Loucy (cell line): ENCODE measurements at regions not wholly inside any gene's neighbourhood (a gene's known extent, or its start where the extent isn't known, plus 50 kb on each side); places are given as distances from the start of the nearest gene placed in this dataset.

Source experiments
- H2AFZ ChIP-seq: fragments of 200-600 bp; sonication (generic); 2 replicates; pipeline ENCODE4 v1.6.0; 2016; ENCODE audit warnings: antibody characterized with exemption, mild to moderate bottlenecking, low read length, moderate library complexity
- H3F3A ChIP-seq: fragments of 200-600 bp; 2 replicates; pipeline ENCODE4 v1.6.0; 2016; ENCODE audit warnings: antibody characterized with exemption, low read depth, mild to moderate bottlenecking
- H3K27me3 ChIP-seq: fragments of 200-600 bp; sonication (generic); 2 replicates; pipeline ENCODE4 v1.6.1; 2014; ENCODE audit warnings: low read length, mild to moderate bottlenecking; ENCODE audit not compliant: insufficient read depth, poor library complexity, severe bottlenecking
- H3K36me3 ChIP-seq: fragments of 200-600 bp; sonication (generic); 2 replicates; pipeline ENCODE4 v1.6.1; 2016; ENCODE audit warnings: low read length; ENCODE audit not compliant: insufficient read depth
- H3K4me1 ChIP-seq: fragments of 200-600 bp; sonication (generic); 2 replicates; pipeline ENCODE4 v1.5.1; 2014; ENCODE audit warnings: low read length, mild to moderate bottlenecking; ENCODE audit not compliant: insufficient read depth, poor library complexity, severe bottlenecking
- H3K4me2 ChIP-seq: fragments of 200-600 bp; sonication (generic); 2 replicates; pipeline ENCODE4 v1.6.0; 2014; ENCODE audit warnings: antibody characterized with exemption, low read length, low read depth, mild to moderate bottlenecking; ENCODE audit not compliant: poor library complexity, severe bottlenecking
- H3K4me3 ChIP-seq: fragments of 200-600 bp; sonication (generic); 2 replicates; pipeline ENCODE4 v1.5.1; 2014; ENCODE audit warnings: low read length, mild to moderate bottlenecking, mixed read lengths; ENCODE audit not compliant: poor library complexity, severe bottlenecking
- H3K79me2 ChIP-seq: fragments of 200-600 bp; sonication (generic); 2 replicates; pipeline ENCODE4 v1.6.1; 2014; ENCODE audit warnings: low read length; ENCODE audit not compliant: insufficient read depth
- H3K9ac ChIP-seq: fragments of 200-600 bp; sonication (generic); 2 replicates; pipeline ENCODE4 v1.6.0; 2014; ENCODE audit warnings: mild to moderate bottlenecking, low read depth, low read length, moderate library complexity; ENCODE audit not compliant: poor library complexity, severe bottlenecking
- H3K9me2 ChIP-seq: fragments of 200-600 bp; sonication (generic); replicated peaks from 2 replicates; pipeline ENCODE4 v1.6.1; 2016; ENCODE audit warnings: low read depth, low read length, mixed read lengths
- H3K9me3 ChIP-seq: fragments of 200-600 bp; sonication (generic); 2 replicates; pipeline ENCODE4 v1.6.1; 2014; ENCODE audit warnings: mild to moderate bottlenecking, antibody characterized with exemption, low read length, low read depth; ENCODE audit not compliant: insufficient read depth
- H4K20me1 ChIP-seq: fragments of 200-600 bp; sonication (generic); 2 replicates; pipeline ENCODE4 v1.6.0; 2014; ENCODE audit warnings: antibody characterized with exemption, low read length, mild to moderate bottlenecking; ENCODE audit not compliant: insufficient read depth, poor library complexity, severe bottlenecking
- CTCF ChIP-seq: fragments of 200-600 bp; sonication (generic); conservative IDR thresholded peaks from 2 replicates; pipeline ENCODE4 v1.5.1; 2014; ENCODE audit warnings: mild to moderate bottlenecking, antibody characterized with exemption, low read length
- EZH2phosphoT487 ChIP-seq: fragments of 200-600 bp; IDR thresholded peaks from 2 replicates; pipeline ENCODE4 v1.6.1; 2018; ENCODE audit warnings: antibody characterized with exemption, mild to moderate bottlenecking, moderate library complexity, borderline replicate concordance

GRCh38 chr11:26198532-26199096 is 133.3 kb upstream of the ANO3 start:
- H3F3A ChIP-seq = no peaks in the 10 kb centered on the region
- no peaks in the 10 kb centered on the region for H3K27me3 ChIP-seq
- no peaks in the 10 kb centered on the region for H3K9me3 ChIP-seq
- no peak overlapping the region for H3K4me2 ChIP-seq
- no peak overlapping the region for H3K9ac ChIP-seq
- H3K9me2 ChIP-seq = no peaks in the 10 kb centered on the region
- TF ChIP-seq CTCF (no peak), EZH2phosphoT487 (no peak)
- H2AFZ ChIP-seq = no peak overlapping the region
- no peaks in the 10 kb centered on the region for H4K20me1 ChIP-seq
- no peaks in the 10 kb centered on the region for H3K79me2 ChIP-seq
- no peaks in the 10 kb centered on the region for H3K4me1 ChIP-seq
- H3K4me3 ChIP-seq = no peak overlapping the region
- H3K36me3 ChIP-seq = no peaks in the 10 kb centered on the region

GRCh38 chr11:26199331-26200095 is 132.4 kb upstream of the ANO3 start:
- Histone ChIP-seq H3K36me3 (no peaks in the 10 kb centered on the region), H2AFZ (no peak overlapping the region), H3K9me3 (no peaks in the 10 kb centered on the region), H3F3A (no peaks in the 10 kb centered on the region), H3K4me2 (no peak overlapping the region), H3K9ac (no peak overlapping the region), H3K27me3 (no peaks in the 10 kb centered on the region), H3K4me3 (no peak overlapping the region), H4K20me1 (no peaks in the 10 kb centered on the region), H3K79me2 (no peaks in the 10 kb centered on the region), H3K9me2 (no peaks in the 10 kb centered on the region), H3K4me1 (no peaks in the 10 kb centered on the region)
- TF ChIP-seq CTCF = no peak

- Histone ChIP-seq H3K9ac (no peak overlapping the region), H3K9me3 (no peaks in the 10 kb centered on the region), H3K27me3 (no peaks in the 10 kb centered on the region), H3F3A (no peaks in the 10 kb centered on the region), H3K4me1 (no peaks in the 10 kb centered on the region), H3K4me2 (no peak overlapping the region), H4K20me1 (no peaks in the 10 kb centered on the region), H3K79me2 (no peaks in the 10 kb centered on the region), H3K4me3 (no peak overlapping the region), H3K9me2 (no peaks in the 10 kb centered on the region), H2AFZ (no peak overlapping the region), H3K36me3 (no peaks in the 10 kb centered on the region)
- TF ChIP-seq EZH2phosphoT487 = no peak
- no peak for TF ChIP-seq CTCF
Observed at GRCh38 chr11:26201411-26201810, 130.5 kb upstream of the ANO3 start.
